ENCODE measurements at regions not wholly inside any gene's neighbourhood (a gene's known extent, or its start where the extent isn't known, plus 50 kb on each side); places are given as distances from the start of the nearest gene placed in this dataset.

- no peak for DNase-seq
- no peaks in the 10 kb centered on the region for H3K27me3 Mint-ChIP-seq (ENCODE audit: low read depth, poor library complexity)
- no peak overlapping the region for H3K4me3 Mint-ChIP-seq
- no peak overlapping the region for H3K27ac Mint-ChIP-seq
- TF ChIP-seq CTCF (IDR thresholded peaks at IDR 0.05): no peak
- no peaks in the 10 kb centered on the region for H3K36me3 Mint-ChIP-seq (ENCODE audit: low read depth)
- H3K4me1 Mint-ChIP-seq: no peaks in the 10 kb centered on the region
- no peaks in the 10 kb centered on the region for H3K9me3 Mint-ChIP-seq
These were observed 918.6 kb downstream of the KCNMA1 start for GRCh38 chr10:76719006-76719405.

- H3K4me1 Mint-ChIP-seq: no peaks in the 10 kb centered on the region
- H3K4me3 Mint-ChIP-seq: no peak overlapping the region
- no peak for DNase-seq
- H3K27me3 Mint-ChIP-seq (ENCODE audit: low read depth, poor library complexity): peaks cover 3% of the 10 kb centered on the region
- peaks cover 2% of the 10 kb centered on the region for H3K9me3 Mint-ChIP-seq
- no peaks in the 10 kb centered on the region for H3K36me3 Mint-ChIP-seq (ENCODE audit: low read depth)
- H3K27ac Mint-ChIP-seq: no peak overlapping the region
- no peak for TF ChIP-seq CTCF (IDR thresholded peaks at IDR 0.05)
These were observed 920.5 kb downstream of the KCNMA1 start for GRCh38 chr10:76717141-76717540.

GRCh38 chr10:76711222-76711997, 926.2 kb downstream of the KCNMA1 start:
- H3K27me3 Mint-ChIP-seq (ENCODE audit: low read depth, poor library complexity): peaks cover 3% of the 10 kb centered on the region
- H3K36me3 Mint-ChIP-seq (ENCODE audit: low read depth): peaks cover 16% of the 10 kb centered on the region
- no peak for DNase-seq
- no peak overlapping the region for H3K27ac Mint-ChIP-seq
- TF ChIP-seq CTCF (IDR thresholded peaks at IDR 0.05): no peak
- H3K9me3 Mint-ChIP-seq: peaks cover 37% of the 10 kb centered on the region
- H3K4me3 Mint-ChIP-seq: no peak overlapping the region
- peaks cover 11% of the 10 kb centered on the region for H3K4me1 Mint-ChIP-seq

DNA sequence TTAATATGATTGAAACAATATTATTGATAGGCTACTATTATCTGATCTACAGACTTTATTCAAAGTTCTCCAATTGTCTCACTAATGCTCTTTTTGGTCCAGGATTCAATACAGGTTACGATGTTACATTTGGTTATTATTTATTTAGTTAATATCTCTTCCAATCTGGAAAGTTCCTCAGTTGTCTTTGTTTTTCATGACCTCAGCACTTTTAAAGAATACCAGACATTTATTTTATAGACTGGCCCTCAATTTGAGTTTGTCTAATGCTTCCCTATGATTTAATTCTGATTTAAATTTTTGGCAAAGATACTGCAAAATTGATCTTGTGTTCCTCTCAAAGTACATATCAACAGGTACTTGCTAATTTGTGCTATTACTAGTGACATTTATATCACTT, 937.4 kb downstream of the KCNMA1 start:
- Mint-ChIP-seq H3K4me1 (no peaks in the 10 kb centered on the region), H3K36me3 (ENCODE audit: low read depth) (no peaks in the 10 kb centered on the region)
- no peak for TF ChIP-seq CTCF (IDR thresholded peaks at IDR 0.05)

GRCh38 chr10:76697923-76698322, 939.7 kb downstream of the KCNMA1 start:
- no peak for TF ChIP-seq CTCF (IDR thresholded peaks at IDR 0.05)
- H3K27ac Mint-ChIP-seq: no peak overlapping the region
- no peaks in the 10 kb centered on the region for H3K36me3 Mint-ChIP-seq (ENCODE audit: low read depth)
- no peak overlapping the region for H3K4me3 Mint-ChIP-seq
- no peak for DNase-seq
- H3K4me1 Mint-ChIP-seq: no peaks in the 10 kb centered on the region
- no peaks in the 10 kb centered on the region for H3K27me3 Mint-ChIP-seq (ENCODE audit: low read depth, poor library complexity)
- H3K9me3 Mint-ChIP-seq: peaks cover 11% of the 10 kb centered on the region

More for the DNA sequence above, 937.4 kb downstream of the KCNMA1 start:
- Mint-ChIP-seq H3K4me3 (no peak overlapping the region), H3K27ac (no peak overlapping the region), H3K9me3 (peaks cover 11% of the 10 kb centered on the region), H3K27me3 (ENCODE audit: low read depth, poor library complexity) (no peaks in the 10 kb centered on the region)
- DNase-seq: no peak

- Mint-ChIP-seq H3K27ac (no peak overlapping the region), H3K4me1 (no peaks in the 10 kb centered on the region), H3K4me3 (no peak overlapping the region), H3K27me3 (ENCODE audit: low read depth, poor library complexity) (no peaks in the 10 kb centered on the region), H3K9me3 (peaks cover 27% of the 10 kb centered on the region), H3K36me3 (ENCODE audit: low read depth) (peaks cover 6% of the 10 kb centered on the region)
- no peak for TF ChIP-seq CTCF (IDR thresholded peaks at IDR 0.05)
- no peak for DNase-seq
These were observed 942.5 kb downstream of the KCNMA1 start for GRCh38 chr10:76695069-76695468.
